Lower lobe of right lung (tissue), 2 donors: ENCODE measurements at regions not wholly inside any gene's neighbourhood (a gene's known extent, or its start where the extent isn't known, plus 50 kb on each side); places are given as distances from the start of the nearest gene placed in this dataset.

Experiments used
- ATAC-seq, 2 donors: fragments of 200-7000 bp; cut with Tn5 transposase; one replicate each; pipeline ENCODE4 v1.9.1; 2020 to 2022; ENCODE audit warnings: mild to moderate bottlenecking in 2 of 2, moderate library complexity in 2 of 2
- DNase-seq: peaks from one replicate; pipeline ENCODE4 v3.0.0-alpha.2; 2020
- H3K27ac ChIP-seq: fragments of 200-600 bp; one replicate; pipeline ENCODE4 v1.8.0; 2022
- H3K27me3 ChIP-seq: fragments of 200-600 bp; one replicate; pipeline ENCODE4 v1.8.0; 2022; ENCODE audit warnings: low read depth
- H3K36me3 ChIP-seq: fragments of 200-600 bp; one replicate; pipeline ENCODE4 v1.8.0; 2022; ENCODE audit warnings: mild to moderate bottlenecking
- H3K4me1 ChIP-seq: fragments of 200-600 bp; one replicate; pipeline ENCODE4 v1.8.0; 2022
- H3K4me3 ChIP-seq: fragments of 200-600 bp; one replicate; pipeline ENCODE4 v1.8.0; 2022; ENCODE audit warnings: mild to moderate bottlenecking
- H3K9me3 ChIP-seq: fragments of 200-600 bp; one replicate; pipeline ENCODE4 v1.8.0; 2022
- intact Hi-C: fragments of 100-400 bp; cut with DNase I; formaldehyde crosslinking; loops from one replicate; pipeline ENCODE4 v1.11.0; 2022
- TF ChIP-seq, protein P1 (sequence below): fragments of 200-600 bp; IDR thresholded peaks from one replicate; pipeline ENCODE4 v1.8.0; 2022; ENCODE audit warnings: antibody characterized with exemption, mild to moderate bottlenecking
- donor health status: DM: no; HTN: yes; CAD: no; lungs with severe emphysema.

DNA sequence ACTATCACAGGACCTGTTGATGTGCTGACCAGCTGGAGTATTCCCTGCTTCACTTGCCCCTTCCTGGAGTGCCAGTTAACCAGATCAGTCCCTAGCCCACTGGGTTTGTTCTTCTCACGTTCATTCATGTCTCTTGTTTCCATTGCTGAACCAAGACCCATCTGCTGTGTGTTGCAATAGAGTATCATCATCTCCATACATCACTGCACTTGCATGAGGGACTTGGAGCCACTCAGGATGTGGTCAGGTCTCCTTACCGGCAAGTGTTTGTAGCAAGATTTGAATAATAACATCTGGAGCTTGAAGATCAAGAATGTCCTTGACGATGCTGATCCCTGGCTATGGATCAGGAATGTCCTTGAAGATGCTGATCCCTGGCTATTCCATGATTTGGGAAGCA, 358.6 kb downstream of the IRX1 start:
- TF ChIP-seq, protein P1, sequence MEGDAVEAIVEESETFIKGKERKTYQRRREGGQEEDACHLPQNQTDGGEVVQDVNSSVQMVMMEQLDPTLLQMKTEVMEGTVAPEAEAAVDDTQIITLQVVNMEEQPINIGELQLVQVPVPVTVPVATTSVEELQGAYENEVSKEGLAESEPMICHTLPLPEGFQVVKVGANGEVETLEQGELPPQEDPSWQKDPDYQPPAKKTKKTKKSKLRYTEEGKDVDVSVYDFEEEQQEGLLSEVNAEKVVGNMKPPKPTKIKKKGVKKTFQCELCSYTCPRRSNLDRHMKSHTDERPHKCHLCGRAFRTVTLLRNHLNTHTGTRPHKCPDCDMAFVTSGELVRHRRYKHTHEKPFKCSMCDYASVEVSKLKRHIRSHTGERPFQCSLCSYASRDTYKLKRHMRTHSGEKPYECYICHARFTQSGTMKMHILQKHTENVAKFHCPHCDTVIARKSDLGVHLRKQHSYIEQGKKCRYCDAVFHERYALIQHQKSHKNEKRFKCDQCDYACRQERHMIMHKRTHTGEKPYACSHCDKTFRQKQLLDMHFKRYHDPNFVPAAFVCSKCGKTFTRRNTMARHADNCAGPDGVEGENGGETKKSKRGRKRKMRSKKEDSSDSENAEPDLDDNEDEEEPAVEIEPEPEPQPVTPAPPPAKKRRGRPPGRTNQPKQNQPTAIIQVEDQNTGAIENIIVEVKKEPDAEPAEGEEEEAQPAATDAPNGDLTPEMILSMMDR = no peak
- no peak overlapping the region for H3K27ac ChIP-seq
- no peak overlapping the region for H3K4me3 ChIP-seq
- no peaks in the 10 kb centered on the region for H3K27me3 ChIP-seq
- ATAC-seq = no peak
- H3K36me3 ChIP-seq = no peaks in the 10 kb centered on the region
- intact Hi-C loops = no loop called here
- no peaks in the 10 kb centered on the region for H3K4me1 ChIP-seq
- no peak for DNase-seq
- H3K9me3 ChIP-seq = no peaks in the 10 kb centered on the region

DNA sequence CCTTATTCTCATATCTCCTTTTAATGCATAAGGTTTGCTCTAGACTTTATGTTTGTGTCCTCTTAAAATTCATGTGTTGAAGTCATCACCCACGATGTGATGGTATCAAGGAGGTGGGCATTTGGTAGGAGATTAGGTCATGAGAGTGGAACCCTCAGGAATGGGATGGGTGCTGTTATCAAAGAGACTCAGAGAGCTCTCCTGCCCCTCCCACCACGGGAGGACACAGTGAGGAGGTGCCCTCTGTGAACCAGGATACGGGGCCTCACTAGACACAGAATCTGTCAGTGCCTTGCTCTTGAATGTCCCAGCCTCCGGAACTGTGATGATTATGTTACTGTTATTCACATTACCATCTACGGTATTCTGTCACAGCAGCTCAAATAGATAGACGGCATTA, 359.0 kb downstream of the IRX1 start:
- ATAC-seq (no peak), DNase-seq (no peak)
- intact Hi-C loops = no loop called here
- Histone ChIP-seq H3K36me3 (no peaks in the 10 kb centered on the region), H3K4me1 (no peaks in the 10 kb centered on the region), H3K27me3 (no peaks in the 10 kb centered on the region), H3K4me3 (no peak overlapping the region), H3K27ac (no peak overlapping the region), H3K9me3 (no peaks in the 10 kb centered on the region)
- TF ChIP-seq, protein P1 = no peak

DNA sequence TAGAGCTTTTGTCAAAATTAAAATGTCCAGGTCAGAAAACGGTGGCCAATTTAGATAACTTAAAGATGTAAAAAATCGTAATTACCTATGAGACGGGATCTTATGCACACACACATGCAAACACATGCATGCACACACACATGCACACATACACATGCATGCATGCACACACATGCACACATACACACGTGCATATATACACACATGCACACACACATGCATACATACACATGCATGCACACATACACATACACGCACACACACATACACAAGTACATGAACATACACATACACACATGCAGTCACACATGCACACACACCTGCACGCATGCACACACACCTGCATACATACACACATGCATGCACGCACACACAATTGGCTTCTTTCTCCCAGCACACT, 362.0 kb downstream of the IRX1 start:
- no peaks in the 10 kb centered on the region for H3K27me3 ChIP-seq
- no peaks in the 10 kb centered on the region for H3K4me1 ChIP-seq
- ATAC-seq = no peak
- intact Hi-C loops = no loop called here
- no peak overlapping the region for H3K27ac ChIP-seq
- no peaks in the 10 kb centered on the region for H3K36me3 ChIP-seq
- no peaks in the 10 kb centered on the region for H3K9me3 ChIP-seq
- no peak for DNase-seq
- TF ChIP-seq, protein P1 = no peak
- H3K4me3 ChIP-seq = no peak overlapping the region

DNA sequence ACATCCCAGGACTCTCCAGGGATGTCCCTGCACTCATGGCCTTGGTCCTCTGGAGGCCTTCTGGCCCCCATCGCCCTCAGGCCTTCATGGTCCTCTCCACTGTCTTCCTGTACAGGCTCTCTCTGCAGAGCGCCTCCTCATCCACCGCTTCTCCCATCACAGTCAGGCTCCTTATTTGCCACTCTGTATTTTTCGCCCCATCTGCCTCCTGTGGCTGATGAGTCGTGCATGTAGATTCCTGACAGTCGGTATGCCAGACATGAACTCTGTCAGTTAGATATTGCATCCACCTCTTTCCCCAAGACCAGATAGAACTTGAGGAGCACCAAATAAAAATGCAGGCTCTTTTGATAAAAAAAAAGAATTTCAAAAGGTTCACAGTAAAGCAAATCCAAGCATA, 362.8 kb downstream of the IRX1 start:
- TF ChIP-seq, protein P1 = no peak
- DNase-seq = no peak
- no peaks in the 10 kb centered on the region for H3K27me3 ChIP-seq
- H3K9me3 ChIP-seq = no peaks in the 10 kb centered on the region
- ATAC-seq = no peak
- H3K36me3 ChIP-seq = no peaks in the 10 kb centered on the region
- H3K4me3 ChIP-seq = no peak overlapping the region
- intact Hi-C loops = no loop called here
- no peak overlapping the region for H3K27ac ChIP-seq
- no peaks in the 10 kb centered on the region for H3K4me1 ChIP-seq

DNA sequence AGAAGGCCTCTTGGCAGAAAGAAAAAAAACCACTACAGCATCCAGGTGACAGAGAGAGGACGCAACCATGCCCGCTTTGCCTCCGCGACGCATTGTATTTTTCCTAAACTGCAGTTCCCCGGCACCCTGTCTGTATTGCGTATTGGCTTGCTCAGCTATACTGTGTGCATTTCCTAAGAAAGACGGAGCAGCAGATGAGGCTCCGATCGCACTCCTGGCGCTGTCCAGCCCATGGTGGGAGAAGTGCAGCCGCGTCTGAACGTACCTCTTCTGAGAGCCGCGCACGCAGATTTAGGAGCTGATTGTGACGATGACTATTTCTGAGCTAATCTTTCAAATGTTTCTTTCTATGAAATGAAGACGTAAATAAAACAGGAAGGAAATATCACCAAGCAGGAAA, 366.5 kb downstream of the IRX1 start:
- no peaks in the 10 kb centered on the region for H3K27me3 ChIP-seq
- H3K9me3 ChIP-seq = no peaks in the 10 kb centered on the region
- no peak overlapping the region for H3K4me3 ChIP-seq
- H3K36me3 ChIP-seq = no peaks in the 10 kb centered on the region
- no peak overlapping the region for H3K27ac ChIP-seq
- intact Hi-C loops = no loop called here
- ATAC-seq (no peak), DNase-seq (no peak)
- H3K4me1 ChIP-seq = no peaks in the 10 kb centered on the region
- TF ChIP-seq, protein P1 = no peak

DNA sequence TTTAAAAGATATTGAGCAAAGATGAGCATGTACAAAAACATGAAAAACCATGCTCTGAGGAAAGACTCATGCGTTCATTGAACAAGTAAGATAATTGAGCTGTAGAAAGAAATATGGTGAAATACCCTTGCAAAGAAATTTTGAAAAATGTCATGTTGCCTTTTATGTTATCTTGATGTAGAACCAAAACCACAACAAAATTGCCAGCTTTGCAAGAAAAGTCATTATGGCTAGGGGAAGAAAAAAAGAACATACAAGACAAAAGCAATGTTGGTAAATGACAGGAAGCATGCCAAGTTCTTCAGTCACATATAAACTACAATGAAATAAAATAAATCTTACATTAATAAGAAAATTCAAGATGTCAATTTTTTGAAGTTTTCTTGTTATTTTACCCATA, 368.0 kb downstream of the IRX1 start:
- DNase-seq = no peak
- peaks cover 4% of the 10 kb centered on the region for H3K9me3 ChIP-seq
- no peaks in the 10 kb centered on the region for H3K27me3 ChIP-seq
- no peak overlapping the region for H3K27ac ChIP-seq
- no peak for ATAC-seq
- TF ChIP-seq, protein P1 = no peak
- H3K36me3 ChIP-seq = no peaks in the 10 kb centered on the region
- intact Hi-C loops = no loop called here
- no peaks in the 10 kb centered on the region for H3K4me1 ChIP-seq
- no peak overlapping the region for H3K4me3 ChIP-seq
